GM12875 (cell line): ENCODE measurements at regions not wholly inside any gene's neighbourhood (a gene's known extent, or its start where the extent isn't known, plus 50 kb on each side); places are given as distances from the start of the nearest gene placed in this dataset.
"Not testable (repeated sequence)": the region's sequence is repeated elsewhere in the genome, so short reads cannot be mapped to it uniquely, and the experiment has no call there.

ENCODE experiments used
- H3K4me3 ChIP-seq: one replicate; pipeline ENCODE4 v1.5.1; 2011; ENCODE audit warnings: low read depth, low read length, control low read depth
- TF ChIP-seq, protein P1 (sequence below): IDR thresholded peaks from 2 replicates; pipeline ENCODE4 v1.5.1; 2011; ENCODE audit warnings: low read depth, mild to moderate bottlenecking, control low read depth, inconsistent platforms, low read length, moderate library complexity, borderline replicate concordance; ENCODE audit not compliant: insufficient read depth

DNA sequence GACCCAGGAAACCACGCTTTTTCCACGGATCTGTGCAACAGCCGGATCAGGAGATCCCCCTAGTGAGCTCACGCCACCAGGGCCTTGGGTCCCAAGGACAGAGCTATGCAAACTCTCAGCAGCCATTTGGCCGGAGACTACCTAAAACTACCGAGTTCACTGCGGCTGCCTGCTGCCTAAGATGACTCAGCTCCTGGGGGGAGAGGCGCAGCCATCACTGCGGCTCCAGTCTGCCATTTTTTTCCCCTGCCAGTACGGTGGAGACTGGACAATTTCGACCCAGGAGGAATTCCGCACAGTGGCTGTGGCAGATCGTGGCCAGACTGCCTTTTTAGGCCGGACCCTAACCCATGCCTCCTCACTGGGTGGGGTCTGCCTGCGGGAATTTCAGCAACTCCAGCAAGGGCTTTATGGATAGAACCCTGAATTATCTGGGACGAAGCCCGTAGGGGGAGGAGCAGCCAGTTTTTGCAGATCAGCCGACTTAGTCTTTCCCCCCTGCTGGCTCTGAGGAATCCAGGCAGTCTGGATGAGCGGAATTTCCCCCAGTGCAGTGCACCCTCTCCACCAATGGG is 424.9 kb upstream of the UBE2E3 start:
- TF ChIP-seq, protein P1, sequence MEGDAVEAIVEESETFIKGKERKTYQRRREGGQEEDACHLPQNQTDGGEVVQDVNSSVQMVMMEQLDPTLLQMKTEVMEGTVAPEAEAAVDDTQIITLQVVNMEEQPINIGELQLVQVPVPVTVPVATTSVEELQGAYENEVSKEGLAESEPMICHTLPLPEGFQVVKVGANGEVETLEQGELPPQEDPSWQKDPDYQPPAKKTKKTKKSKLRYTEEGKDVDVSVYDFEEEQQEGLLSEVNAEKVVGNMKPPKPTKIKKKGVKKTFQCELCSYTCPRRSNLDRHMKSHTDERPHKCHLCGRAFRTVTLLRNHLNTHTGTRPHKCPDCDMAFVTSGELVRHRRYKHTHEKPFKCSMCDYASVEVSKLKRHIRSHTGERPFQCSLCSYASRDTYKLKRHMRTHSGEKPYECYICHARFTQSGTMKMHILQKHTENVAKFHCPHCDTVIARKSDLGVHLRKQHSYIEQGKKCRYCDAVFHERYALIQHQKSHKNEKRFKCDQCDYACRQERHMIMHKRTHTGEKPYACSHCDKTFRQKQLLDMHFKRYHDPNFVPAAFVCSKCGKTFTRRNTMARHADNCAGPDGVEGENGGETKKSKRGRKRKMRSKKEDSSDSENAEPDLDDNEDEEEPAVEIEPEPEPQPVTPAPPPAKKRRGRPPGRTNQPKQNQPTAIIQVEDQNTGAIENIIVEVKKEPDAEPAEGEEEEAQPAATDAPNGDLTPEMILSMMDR = no peak

DNA sequence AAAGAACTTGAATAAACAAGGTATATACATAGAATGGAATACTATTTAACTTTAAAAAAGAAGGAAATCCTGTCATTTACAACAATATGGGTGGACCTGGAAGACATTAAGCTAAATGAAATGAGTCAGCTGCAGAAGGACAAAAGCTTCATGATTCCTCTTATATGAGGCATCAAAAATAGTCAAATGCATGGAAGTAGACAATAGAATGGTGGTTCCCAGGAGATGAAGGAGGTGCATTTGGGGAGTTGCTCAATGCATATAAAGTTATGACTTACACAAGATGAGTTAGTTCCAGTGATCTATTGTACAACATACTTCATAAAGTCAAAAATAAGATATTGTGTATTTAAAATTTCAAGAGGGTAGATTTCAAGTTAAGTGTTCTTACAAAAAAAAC is 426.1 kb upstream of the UBE2E3 start:
- no peak overlapping the region for H3K4me3 ChIP-seq
- TF ChIP-seq, protein P1 = no peak

More for the DNA sequence above, 424.9 kb upstream of the UBE2E3 start:
- no peak overlapping the region for H3K4me3 ChIP-seq

DNA sequence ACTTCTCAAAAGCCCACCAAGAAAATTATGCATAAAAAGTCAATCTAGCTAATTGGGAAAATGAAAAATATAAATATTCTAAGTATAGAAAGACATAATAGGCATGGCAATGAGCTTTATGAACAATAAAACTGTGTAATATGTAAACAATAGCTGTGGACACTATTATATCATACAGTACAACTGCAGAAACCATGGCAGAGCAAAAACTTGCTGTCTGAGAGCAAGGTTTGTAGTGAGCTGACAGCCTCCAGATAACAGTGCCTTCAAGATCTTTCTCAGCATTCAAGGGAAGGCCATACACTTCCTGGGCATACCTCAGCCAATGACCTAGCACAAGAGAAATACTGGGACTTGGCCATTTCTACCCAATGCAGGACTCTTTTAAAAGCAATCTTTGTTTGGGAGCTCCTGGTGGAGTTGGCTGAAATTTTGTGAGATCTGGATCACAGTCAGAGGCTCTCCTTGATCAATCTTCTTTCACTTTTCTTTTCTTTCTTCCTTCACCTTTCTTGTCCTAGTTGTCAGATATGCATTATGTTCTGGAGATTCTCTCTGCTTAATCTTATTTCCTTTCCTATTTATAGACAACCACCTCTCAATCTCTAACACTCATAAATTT is 427.2 kb upstream of the UBE2E3 start:
- TF ChIP-seq, protein P1 = no peak
- no peak overlapping the region for H3K4me3 ChIP-seq

DNA sequence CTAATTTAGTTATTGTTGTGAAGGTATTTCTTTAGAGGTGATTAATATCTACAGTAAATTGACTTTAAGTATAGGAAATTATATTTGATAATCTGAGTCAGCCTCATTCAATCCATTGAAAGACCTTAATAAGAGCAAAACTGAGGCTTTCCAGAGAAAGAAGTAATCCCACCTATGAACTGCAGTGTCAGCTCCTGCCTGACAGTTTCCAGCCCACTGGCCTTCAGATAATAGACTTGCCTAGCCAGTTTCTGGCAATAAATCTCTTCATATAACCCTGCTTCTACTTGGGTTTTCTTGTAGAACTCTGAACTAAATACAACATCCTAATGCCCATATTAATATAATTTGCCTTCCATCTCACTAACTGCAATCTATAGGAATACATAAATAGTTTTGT is 437.9 kb upstream of the UBE2E3 start:
- TF ChIP-seq, protein P1 = no peak
- no peak overlapping the region for H3K4me3 ChIP-seq

GRCh38 chr2:180540761-180541160 is 439.6 kb upstream of the UBE2E3 start:
- TF ChIP-seq, protein P1 = no peak
- H3K4me3 ChIP-seq = no peak overlapping the region

DNA sequence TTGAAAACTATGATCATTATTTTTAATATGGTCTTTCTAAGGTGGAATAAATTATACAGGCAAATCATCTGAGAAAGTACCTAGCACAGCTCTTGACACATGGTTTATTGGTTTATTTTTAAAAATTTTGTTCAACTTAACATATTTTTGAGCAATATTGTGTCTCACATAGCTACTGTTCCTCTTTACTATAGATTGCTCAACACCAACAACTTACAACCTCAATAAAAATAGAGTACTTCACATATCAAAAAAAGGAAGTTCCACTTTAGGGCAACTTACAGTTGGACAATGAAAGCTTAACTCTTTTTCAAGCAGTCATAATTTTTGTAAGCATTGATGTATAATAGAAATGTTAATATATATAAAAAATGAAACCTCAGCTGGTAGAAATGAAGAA is 440.9 kb upstream of the UBE2E3 start:
- no peak overlapping the region for H3K4me3 ChIP-seq
- TF ChIP-seq, protein P1 = no peak

GRCh38 chr2:180535289-180535688 is 445.1 kb upstream of the UBE2E3 start:
- no peak overlapping the region for H3K4me3 ChIP-seq
- TF ChIP-seq, protein P1 = no peak

DNA sequence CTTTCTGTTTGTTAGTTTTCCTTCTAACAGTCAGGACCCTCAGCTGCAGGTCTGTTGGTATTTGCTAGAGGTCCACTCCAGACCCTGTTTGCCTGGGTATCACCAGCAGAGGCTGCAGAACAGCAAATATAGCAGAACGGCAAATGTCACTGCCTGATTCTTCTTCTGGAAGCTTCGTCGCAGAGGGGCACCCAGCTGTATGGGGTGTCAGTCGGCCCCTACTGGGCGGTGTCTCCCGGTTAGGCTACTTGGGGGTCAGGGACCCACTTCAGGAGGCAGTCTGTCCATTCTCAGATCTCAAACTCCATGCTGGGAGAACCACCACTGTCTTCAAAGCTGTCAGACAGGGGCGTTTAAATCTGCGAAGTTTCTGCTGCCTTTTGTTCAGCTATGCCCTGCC is 448.6 kb upstream of the UBE2E3 start:
- not testable (repeated sequence) for H3K4me3 ChIP-seq
